Right lobe of liver (tissue), 6 donors: ENCODE measurements at regions not wholly inside any gene's neighbourhood (a gene's known extent, or its start where the extent isn't known, plus 50 kb on each side); places are given as distances from the start of the nearest gene placed in this dataset.

Experiments used
- ATAC-seq, 4 donors: fragments of 200-7000 bp; cut with Tn5 transposase; one replicate each; pipeline ENCODE4 v1.9.1; 2020; ENCODE audit warnings: mild to moderate bottlenecking in 4 of 4, moderate library complexity in 4 of 4
- DNase-seq, 3 donors: peaks; one replicate each; pipeline ENCODE4 v3.0.0-alpha.2; 2020
- H3K27ac ChIP-seq, 3 donors: fragments of 200-600 bp; one replicate each; pipeline ENCODE4 v1.8.0; 2022
- H3K27me3 ChIP-seq, 2 donors: fragments of 200-600 bp; one replicate each; pipeline ENCODE4 v1.8.0; 2022
- H3K36me3 ChIP-seq, 4 donors: fragments of 200-600 bp; sonication (generic) in 1 of 4; one replicate each; pipeline versions ENCODE4 v1.5.1 to v1.8.0; 2017 to 2022; ENCODE audit warnings: control low read depth in 1 of 4
- H3K4me1 ChIP-seq, 4 donors: fragments of 200-600 bp; sonication (generic) in 1 of 4; one replicate each; pipeline versions ENCODE4 v1.5.1 to v1.8.0; 2017 to 2022; ENCODE audit warnings: control low read depth in 1 of 4
- H3K4me3 ChIP-seq, 3 donors: fragments of 200-600 bp; one replicate each; pipeline ENCODE4 v1.8.0; 2022
- H3K9me3 ChIP-seq, 4 donors: fragments of 200-600 bp; sonication (generic) in 1 of 4; one replicate each; pipeline versions ENCODE4 v1.5.1 to v1.8.0; 2017 to 2022; ENCODE audit warnings: control low read depth in 1 of 4
- CTCF ChIP-seq, 4 donors: fragments of 200-600 bp in 3 of 4; fragments of 450-650 bp in 1 of 4; IDR thresholded peaks; one replicate each; pipeline versions ENCODE4 v1.5.1 to v1.8.0; 2016 to 2022; ENCODE audit warnings: antibody characterized with exemption in 4 of 4, mild to moderate bottlenecking in 2 of 4
- POLR2A ChIP-seq: fragments of 450-650 bp; IDR thresholded peaks from one replicate; pipeline ENCODE4 v1.6.1; 2017; ENCODE audit warnings: antibody characterized with exemption, mild to moderate bottlenecking
- WGBS: methylation state at CpG from one replicate; pipeline ENCODE4 v1.1.6; 2018; ENCODE audit warnings: low coverage, low lambda C conversion rate; ENCODE audit not compliant: insufficient coverage; ENCODE audit errors: missing lambda C conversion rate; 5-methylcytosine and 5-hydroxymethylcytosine counted together
- intact Hi-C, 2 donors: fragments of 100-400 bp; cut with DNase I; formaldehyde crosslinking; loops; one replicate each; pipeline versions ENCODE4 v1.11.2 to v1.14.1; 2022
- donor health status: DM: no; HTN: yes; CAD: no.
- donor health status: DM: no; HTN: no; CAD: no.
- donor health status: DM: no; HTN: no; CAD: no.
- donor health status: DM: no; HTN: yes; CAD: no.
- donor health status: DM: no; HTN: yes; CAD: no.

DNA sequence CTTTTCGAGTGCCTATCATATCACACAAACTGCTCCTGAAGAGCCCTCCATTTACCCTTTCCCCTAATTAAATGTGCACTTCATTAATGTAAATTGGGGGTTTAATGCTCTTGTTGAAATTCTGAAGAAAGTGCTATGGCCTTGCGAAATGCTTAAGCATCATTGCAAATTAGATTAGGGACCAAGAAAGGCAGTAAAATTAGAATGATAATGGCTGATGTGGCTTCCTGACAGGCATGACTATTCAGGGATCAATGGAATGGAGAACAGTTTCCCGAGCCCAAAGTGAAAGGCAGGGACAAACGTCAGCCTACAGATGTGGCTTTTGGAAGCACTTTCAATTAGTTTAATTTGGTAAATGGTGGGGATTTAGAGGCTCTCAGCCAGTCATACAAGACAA is 120.1 kb downstream of the NKX6-1 start:
- Histone ChIP-seq H3K4me3 (no peak overlapping the region), H3K9me3 (no peaks in the 10 kb centered on the region), H3K27me3 (no peaks in the 10 kb centered on the region), H3K27ac (no peak overlapping the region), H3K4me1 (no peaks in the 10 kb centered on the region), H3K36me3 (no peaks in the 10 kb centered on the region)
- ATAC-seq (no peak), DNase-seq (no peak)
- WGBS, result 14% methylated on average over 4 of the region's 4 CpGs
- TF ChIP-seq CTCF (IDR thresholded peaks at IDR 0.05) (no peak), POLR2A (no peak)
- intact Hi-C loops, result no loop called here

DNA sequence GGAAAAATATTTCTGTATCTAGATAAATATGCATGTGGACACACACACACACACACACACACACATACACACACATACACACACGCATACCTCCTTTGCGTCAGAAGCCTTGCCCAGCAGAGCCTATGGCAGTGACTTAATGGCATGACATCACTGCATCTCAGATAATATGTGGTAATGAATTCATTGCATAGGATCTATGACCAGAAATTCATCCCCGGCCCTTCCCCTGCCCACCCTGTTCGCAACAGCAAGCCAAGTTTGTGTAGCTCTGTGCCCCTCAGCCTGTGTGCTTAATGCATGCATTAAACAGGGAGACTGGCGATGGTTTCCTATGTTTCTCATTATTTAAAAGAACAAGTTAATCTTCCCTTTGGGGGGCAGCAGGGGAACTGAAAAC is 120.7 kb downstream of the NKX6-1 start:
- WGBS, result 52% methylated on average over 5 of the region's 5 CpGs
- Histone ChIP-seq H3K4me1 (no peaks in the 10 kb centered on the region), H3K27ac (no peak overlapping the region), H3K9me3 (no peaks in the 10 kb centered on the region), H3K4me3 (no peak overlapping the region), H3K36me3 (no peaks in the 10 kb centered on the region), H3K27me3 (no peaks in the 10 kb centered on the region)
- no peak for TF ChIP-seq POLR2A
- TF ChIP-seq CTCF (IDR thresholded peaks at IDR 0.05), result no peak
- no peak for DNase-seq
- intact Hi-C loops, result no loop called here
- no peak for ATAC-seq

DNA sequence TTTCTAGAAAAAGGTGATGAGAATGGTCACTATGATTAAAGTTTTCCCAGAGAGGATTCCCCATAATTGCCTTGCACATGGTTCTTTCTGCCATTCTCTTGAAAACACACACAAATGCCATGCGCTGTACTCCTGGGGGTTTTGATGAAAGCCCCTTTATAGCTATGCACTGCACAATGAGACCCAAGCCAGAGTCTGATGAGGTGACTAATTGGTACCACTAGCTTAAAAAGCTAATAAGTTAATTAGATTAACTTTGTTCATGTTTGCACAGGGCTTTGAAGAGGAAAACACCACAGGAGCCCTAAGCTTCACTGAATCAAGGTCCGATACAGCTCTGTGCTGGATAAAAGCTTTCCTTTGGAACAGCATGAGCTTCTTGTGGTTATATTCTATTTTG is 132.2 kb downstream of the NKX6-1 start:
- H3K9me3 ChIP-seq, result no peaks in the 10 kb centered on the region
- H3K4me3 ChIP-seq, result no peak overlapping the region
- no peaks in the 10 kb centered on the region for H3K27me3 ChIP-seq
- H3K36me3 ChIP-seq, result no peaks in the 10 kb centered on the region
- 84% methylated on average over 2 of the region's 2 CpGs for WGBS
- no peaks in the 10 kb centered on the region for H3K4me1 ChIP-seq
- H3K27ac ChIP-seq, result no peak overlapping the region
- no peak for TF ChIP-seq POLR2A
- TF ChIP-seq CTCF (IDR thresholded peaks at IDR 0.05), result no peak
- DNase-seq (no peak), ATAC-seq (no peak)
- intact Hi-C loops, result no loop called here

- Histone ChIP-seq H3K4me3 (no peak overlapping the region), H3K36me3 (no peaks in the 10 kb centered on the region), H3K27me3 (no peaks in the 10 kb centered on the region), H3K4me1 (no peaks in the 10 kb centered on the region), H3K9me3 (no peaks in the 10 kb centered on the region), H3K27ac (no peak overlapping the region)
- ATAC-seq, result no peak
- WGBS, result 15% methylated on average over 3 of the region's 3 CpGs
- no peak for DNase-seq
- TF ChIP-seq POLR2A (no peak), CTCF (IDR thresholded peaks at IDR 0.05) (no peak)
- intact Hi-C loops, result no loop called here
Measured at GRCh38 chr4:84366161-84366560, 132.9 kb downstream of the NKX6-1 start.
